Progenitor cell of endocrine pancreas (in vitro differentiated cells): ENCODE measurements at regions not wholly inside any gene's neighbourhood (a gene's known extent, or its start where the extent isn't known, plus 50 kb on each side); places are given as distances from the start of the nearest gene placed in this dataset.
"Not testable (repeated sequence)": the region's sequence is repeated elsewhere in the genome, so short reads cannot be mapped to it uniquely, and the experiment has no call there.

Experiments
- DNase-seq: peaks from one replicate; pipeline ENCODE4 v3.0.0; 2021; ENCODE audit warnings: low spot score; ENCODE audit not compliant: unreplicated experiment
- H3K27ac Mint-ChIP-seq: 2 replicates; pipeline ENCODE4 v1.8.0; 2021; ENCODE audit warnings: mild to moderate bottlenecking, moderate library complexity, mixed read lengths
- H3K27me3 Mint-ChIP-seq: 2 replicates; pipeline ENCODE4 v1.8.0; 2021; ENCODE audit warnings: mixed read lengths
- H3K36me3 Mint-ChIP-seq: 2 replicates; pipeline ENCODE4 v1.8.0; 2022; ENCODE audit warnings: mixed read lengths; ENCODE audit not compliant: insufficient read depth
- H3K4me1 Mint-ChIP-seq: 2 replicates; pipeline ENCODE4 v1.8.0; 2021; ENCODE audit warnings: low read depth, mixed read lengths
- H3K4me3 Mint-ChIP-seq: 2 replicates; pipeline ENCODE4 v1.8.0; 2021; ENCODE audit warnings: low read depth, mild to moderate bottlenecking, moderate library complexity, mixed read lengths
- H3K9me3 Mint-ChIP-seq: 2 replicates; pipeline ENCODE4 v1.8.0; 2021; ENCODE audit warnings: low read depth, mixed read lengths
- CTCF ChIP-seq: fragments of 200-600 bp; sonication (generic); IDR thresholded peaks from one replicate; pipeline ENCODE4 v1.5.0; 2021; ENCODE audit warnings: antibody characterized with exemption, mild to moderate bottlenecking; ENCODE audit not compliant: unreplicated experiment

GRCh38 chr4:72933029-72933428 lies 136.5 kb downstream of the COX18 start:
- Mint-ChIP-seq H3K36me3 (no peaks in the 10 kb centered on the region), H3K9me3 (no peaks in the 10 kb centered on the region), H3K4me1 (no peaks in the 10 kb centered on the region), H3K4me3 (no peak overlapping the region), H3K27ac (no peak overlapping the region), H3K27me3 (no peaks in the 10 kb centered on the region)
- TF ChIP-seq CTCF: no peak
- DNase-seq: no peak

GRCh38 chr4:72931346-72931745 lies 138.2 kb downstream of the COX18 start:
- TF ChIP-seq CTCF: no peak
- Mint-ChIP-seq H3K27me3 (no peaks in the 10 kb centered on the region), H3K27ac (no peak overlapping the region), H3K4me3 (no peak overlapping the region), H3K36me3 (no peaks in the 10 kb centered on the region), H3K9me3 (no peaks in the 10 kb centered on the region), H3K4me1 (no peaks in the 10 kb centered on the region)
- DNase-seq: no peak

GRCh38 chr4:72929596-72930274 lies 139.8 kb downstream of the COX18 start:
- not testable (repeated sequence) for H3K9me3 Mint-ChIP-seq, H3K36me3 Mint-ChIP-seq, H3K4me3 Mint-ChIP-seq, H3K27me3 Mint-ChIP-seq, H3K4me1 Mint-ChIP-seq, H3K27ac Mint-ChIP-seq, DNase-seq

- no peaks in the 10 kb centered on the region for H3K4me1 Mint-ChIP-seq
- no peak overlapping the region for H3K27ac Mint-ChIP-seq
- no peaks in the 10 kb centered on the region for H3K36me3 Mint-ChIP-seq
- peaks cover 3% of the 10 kb centered on the region for H3K9me3 Mint-ChIP-seq
- TF ChIP-seq CTCF: no peak
- no peak overlapping the region for H3K4me3 Mint-ChIP-seq
- no peak for DNase-seq
- no peaks in the 10 kb centered on the region for H3K27me3 Mint-ChIP-seq
Observed at GRCh38 chr4:72924814-72925213, 144.7 kb downstream of the COX18 start.

- no peak overlapping the region for H3K27ac Mint-ChIP-seq
- H3K9me3 Mint-ChIP-seq: no peaks in the 10 kb centered on the region
- no peaks in the 10 kb centered on the region for H3K27me3 Mint-ChIP-seq
- no peak for DNase-seq
- no peak for TF ChIP-seq CTCF
- H3K4me3 Mint-ChIP-seq: no peak overlapping the region
- H3K36me3 Mint-ChIP-seq: no peaks in the 10 kb centered on the region
- no peaks in the 10 kb centered on the region for H3K4me1 Mint-ChIP-seq
Observed at GRCh38 chr4:72919937-72920336, 149.6 kb downstream of the COX18 start.

- Mint-ChIP-seq H3K27me3 (no peaks in the 10 kb centered on the region), H3K4me1 (no peaks in the 10 kb centered on the region), H3K9me3 (no peaks in the 10 kb centered on the region), H3K27ac (no peak overlapping the region), H3K36me3 (no peaks in the 10 kb centered on the region), H3K4me3 (no peak overlapping the region)
- TF ChIP-seq CTCF: no peak
- no peak for DNase-seq
Observed at GRCh38 chr4:72919464-72919863, 150.1 kb downstream of the COX18 start.
